NCI-H526 (cell line): ENCODE measurements at regions not wholly inside any gene's neighbourhood (a gene's known extent, or its start where the extent isn't known, plus 50 kb on each side); places are given as distances from the start of the nearest gene placed in this dataset.
"Not testable (repeated sequence)": the region's sequence is repeated elsewhere in the genome, so short reads cannot be mapped to it uniquely, and the experiment has no call there.

ENCODE experiments used
- DNase-seq, 2 experiments: peaks; one replicate each; lab custom pipeline; 2025; lab: John Stamatoyannopoulos, UW

DNA sequence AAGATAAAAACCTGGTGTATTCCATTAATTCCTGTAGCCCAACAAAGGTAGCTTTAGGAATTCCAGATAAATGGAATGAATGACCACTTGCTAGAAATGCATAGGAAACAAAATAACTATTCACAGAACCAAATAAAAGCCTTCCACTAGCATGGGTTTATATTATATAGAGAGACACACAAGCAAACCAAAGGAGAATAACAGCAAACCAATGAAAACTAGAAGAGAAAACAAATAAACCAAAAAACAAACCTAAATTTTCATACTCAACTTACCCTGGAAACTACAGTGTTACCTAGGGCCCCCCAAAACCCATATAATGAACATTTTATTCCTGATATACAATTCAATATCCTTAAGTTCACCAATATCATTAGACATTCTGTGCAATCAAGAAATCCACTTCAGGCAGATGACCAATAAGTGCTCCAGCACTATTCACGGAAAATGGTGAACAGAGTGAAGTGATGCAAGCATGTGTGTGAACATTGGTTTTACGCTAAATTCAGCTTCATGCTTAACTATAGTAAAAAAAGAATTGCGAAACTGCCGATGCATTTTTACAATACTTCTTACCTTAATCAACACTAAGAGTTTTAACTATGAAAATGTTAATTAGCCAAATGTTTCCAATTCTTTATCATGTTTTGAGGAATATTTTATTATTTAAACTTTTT lies 1108.4 kb upstream of the TMEM132C start:
- no peak for DNase-seq

DNA sequence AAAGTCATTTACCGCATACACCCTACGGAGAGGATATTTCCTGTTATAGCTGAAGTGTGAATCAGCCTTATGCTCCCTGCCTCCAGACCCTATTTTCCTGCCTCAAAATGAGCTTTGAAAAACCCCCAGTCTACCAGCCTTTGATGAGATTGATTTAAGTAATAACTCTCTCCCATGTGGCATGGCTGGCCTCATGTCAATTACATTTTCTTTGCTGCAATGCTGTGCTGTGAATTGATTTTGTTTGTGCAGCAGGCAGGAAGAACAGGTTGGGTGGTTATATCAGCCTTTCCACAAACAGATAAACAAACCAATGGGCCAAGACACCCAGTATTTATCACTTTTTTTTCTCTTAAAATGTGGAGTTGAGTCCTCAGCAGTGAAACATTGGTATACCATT lies 1105.5 kb upstream of the TMEM132C start:
- DNase-seq = no peak

DNA sequence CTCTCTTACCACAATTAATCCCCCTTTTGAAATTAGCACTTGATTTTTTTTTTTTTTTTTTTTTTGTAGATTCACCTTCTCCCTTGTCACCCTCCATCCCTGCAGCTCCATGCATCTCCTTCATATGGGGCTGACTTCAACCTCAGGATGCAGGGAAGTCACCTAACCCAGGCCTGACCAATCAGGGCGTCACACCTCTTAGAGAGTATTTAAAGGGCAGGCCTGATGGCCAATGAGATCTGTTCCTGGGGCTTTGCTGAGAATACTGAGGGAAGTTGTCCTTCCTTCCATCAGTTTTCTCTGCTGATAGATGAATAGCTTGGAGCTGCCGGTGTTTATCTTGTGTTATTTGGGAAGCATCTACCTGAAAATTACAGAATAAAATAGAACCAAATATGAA lies 1104.7 kb upstream of the TMEM132C start:
- DNase-seq = no peak

DNA sequence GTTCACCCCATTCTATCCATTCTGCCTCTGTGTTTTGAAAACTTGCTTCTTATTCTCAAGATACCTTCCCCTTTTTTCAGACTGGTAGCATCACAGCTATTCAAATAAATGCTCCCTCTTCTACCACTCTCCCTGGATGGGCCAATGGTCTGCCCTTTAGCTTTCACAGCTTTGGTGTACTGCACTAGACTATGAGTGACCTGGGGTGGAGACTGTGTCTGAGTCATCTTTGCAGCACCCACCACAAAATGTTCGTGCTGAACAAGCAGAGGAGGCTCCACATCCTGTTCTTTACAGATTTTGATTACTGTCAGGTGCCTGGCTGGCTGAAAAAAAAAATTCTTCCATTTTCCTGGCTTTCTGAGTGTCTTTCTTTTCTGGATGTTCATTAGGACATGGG lies 1104.1 kb upstream of the TMEM132C start:
- DNase-seq = no peak

DNA sequence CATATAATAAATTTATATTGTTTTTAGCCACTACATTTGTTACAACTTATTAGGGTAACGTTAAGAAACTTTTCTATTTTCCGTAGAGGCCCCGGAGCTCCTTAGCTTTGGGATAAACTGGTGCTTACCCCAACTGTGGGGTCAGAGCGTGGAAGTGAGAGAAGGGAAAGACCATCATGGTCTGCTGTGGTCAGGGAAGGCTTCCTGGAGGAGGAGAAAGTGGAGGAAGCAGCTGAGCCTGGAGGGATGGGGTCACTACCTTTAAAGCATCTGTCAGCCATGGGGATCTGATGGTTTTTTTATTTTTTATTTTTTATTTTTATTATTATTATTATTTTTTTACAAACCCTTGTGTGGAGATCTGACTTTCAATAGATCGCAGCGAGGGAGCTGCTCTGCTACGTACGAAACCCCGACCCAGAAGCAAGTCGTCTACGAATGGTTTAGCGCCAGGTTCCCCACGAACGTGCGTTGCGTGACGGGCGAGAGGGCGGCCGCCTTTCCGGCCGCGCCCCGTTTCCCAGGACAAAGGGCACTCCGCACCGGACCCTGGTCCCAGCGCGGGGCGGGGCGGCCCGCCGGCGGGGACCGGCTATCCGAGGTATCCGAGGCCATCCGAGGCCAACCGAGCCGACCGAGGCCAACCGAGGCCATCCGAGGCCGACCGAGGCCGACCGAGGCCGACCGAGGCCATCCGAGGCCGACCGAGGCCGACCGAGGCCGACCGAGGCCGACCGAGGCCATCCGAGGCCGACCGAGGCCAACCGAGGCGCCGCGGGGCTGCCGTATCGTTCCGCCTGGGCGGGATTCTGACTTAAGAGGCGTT lies 1101.2 kb upstream of the TMEM132C start:
- DNase-seq = peak in 1 of 2 experiments; percentile 78

DNA sequence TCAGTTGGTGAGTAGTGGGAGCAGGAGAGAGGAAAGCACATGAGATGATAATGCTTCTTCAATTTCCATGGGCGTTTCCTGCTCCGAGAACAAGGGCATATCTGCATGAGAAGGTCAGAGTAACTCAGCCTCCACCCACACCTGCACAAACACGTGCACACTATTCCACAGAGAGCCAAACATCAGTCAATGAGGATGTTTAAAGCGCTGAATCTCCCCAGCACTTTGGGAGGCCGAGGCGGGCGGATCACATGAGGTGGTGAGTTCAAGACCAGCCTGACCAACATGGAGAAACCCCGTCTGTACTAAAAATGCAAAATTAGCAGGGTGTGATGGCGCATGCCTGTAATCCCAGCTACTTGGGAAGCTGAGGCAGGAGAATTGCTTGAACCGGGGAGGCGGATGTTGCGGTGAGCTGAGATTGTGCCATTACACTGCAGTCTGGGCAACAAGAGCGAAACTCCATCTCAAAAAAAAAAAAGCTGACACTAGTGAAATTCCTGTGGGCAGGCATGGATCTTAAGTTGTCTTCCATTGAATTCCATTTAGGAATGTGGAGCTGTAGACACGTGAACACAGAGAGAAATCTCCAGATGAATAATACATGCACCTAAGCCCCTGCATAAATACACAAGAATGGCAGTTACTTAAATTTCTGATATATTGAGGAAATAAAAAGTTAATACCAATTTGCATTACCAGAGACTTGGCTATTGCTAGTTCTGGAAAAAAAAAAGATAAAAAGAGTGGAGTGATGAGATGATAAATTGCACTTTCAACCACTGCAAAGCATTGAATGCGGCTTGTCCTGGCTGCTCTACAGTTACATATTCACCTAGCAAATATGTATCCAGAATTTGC lies 1097.4 kb upstream of the TMEM132C start:
- DNase-seq = peak in 1 of 2 experiments; percentile 10

DNA sequence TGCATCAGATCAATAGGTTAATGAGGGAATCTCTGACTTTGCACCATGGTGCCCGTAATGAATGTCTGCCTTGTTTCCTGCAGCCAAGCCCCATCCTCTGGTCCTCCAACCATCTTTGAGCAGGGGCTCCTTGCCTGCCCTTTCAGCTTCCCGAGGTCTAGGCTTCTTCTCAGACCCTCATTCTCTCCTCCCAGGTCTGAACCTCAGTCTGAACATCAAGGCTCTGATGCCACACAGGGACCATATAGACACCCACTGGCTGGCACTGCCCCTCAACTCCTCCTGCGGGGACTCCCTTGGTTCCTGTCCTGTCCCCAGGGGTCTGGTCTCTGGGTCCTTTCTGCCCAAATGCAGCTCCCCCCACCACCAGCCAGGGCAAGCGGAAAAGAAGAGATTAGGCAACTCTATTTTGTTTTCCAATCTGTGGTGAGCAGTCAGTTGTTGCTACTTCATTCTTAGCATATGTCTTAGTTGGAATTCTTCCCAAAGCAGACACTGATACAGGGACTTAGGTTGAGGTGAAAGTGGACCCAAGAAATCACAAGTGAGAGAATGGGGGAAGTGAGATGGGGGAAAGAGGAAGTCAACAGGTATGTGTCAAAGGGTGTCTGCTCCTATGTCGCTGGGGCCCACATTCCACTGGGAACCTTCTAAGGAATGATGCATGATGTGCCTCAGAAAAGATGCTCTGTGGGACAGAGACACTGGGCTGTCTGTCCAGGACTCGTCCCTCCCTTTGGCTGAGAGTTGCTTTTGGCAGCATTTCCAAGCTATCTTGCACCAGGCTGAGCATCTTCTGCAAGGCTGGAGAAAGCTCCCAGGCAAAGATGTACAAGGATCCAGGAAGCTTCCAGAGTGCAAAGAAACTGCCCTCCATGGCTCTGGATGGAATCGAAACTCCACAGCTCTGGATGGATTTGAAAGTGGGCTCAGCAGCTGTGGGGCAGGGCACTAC lies 1096.5 kb upstream of the TMEM132C start:
- DNase-seq = peak in 1 of 2 experiments; percentile 73

DNA sequence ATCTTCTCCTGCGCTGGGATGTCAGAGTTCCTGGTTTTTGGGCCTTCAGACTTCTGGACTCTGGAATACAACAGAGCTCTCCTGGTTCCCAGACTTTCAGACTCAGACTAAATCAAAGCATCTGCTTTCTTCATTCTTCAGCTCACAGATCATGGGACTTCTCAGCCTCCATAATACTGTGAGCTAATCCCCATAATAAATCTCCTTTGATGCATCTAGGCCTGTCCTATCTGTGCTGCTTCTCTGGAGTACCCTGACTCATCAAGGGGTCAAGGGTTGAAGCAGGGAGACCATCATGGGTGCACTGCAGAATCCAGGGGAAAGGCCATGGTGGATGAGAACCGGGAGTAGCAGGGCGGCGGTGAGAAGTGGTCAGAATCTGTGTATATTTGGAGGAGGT lies 1094.1 kb upstream of the TMEM132C start:
- no peak for DNase-seq

DNA sequence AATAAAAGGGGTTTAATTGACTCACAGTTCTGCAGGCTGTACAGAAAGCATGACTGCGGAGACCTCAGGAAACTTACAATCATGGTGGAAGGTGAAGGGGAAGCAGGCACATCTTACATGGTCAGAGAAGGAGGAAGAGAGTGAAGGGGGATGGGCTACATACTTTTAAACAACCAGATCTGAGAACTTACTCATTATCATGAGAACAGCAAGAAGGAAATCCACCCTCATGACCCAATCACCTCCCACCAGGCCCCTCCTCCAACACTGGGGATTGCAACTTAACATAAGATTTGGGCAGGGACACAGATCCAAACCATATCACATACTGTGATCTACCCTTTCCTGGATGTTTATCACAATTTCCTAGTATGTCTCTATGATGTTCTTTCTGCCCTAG lies 1093.0 kb upstream of the TMEM132C start:
- not testable (repeated sequence) for DNase-seq

DNA sequence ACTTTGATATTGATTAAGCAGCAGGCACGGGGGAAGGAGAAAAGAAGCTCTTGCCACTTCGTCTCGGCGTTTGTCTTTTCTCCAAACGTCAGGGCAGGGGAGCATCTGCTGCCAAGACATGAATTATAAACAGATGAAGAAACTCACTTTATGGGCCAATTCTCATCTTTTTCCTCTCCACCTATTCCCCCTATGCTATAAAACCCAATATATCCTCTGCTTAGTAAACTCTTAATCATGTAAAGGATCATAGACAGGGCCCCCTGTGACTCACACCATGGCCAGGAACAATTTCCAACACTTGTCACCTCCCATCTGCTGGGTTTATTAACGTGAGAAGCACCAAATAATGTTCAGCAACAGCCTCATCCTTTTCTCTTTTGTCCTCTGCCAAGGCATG lies 1092.1 kb upstream of the TMEM132C start:
- DNase-seq = no peak

DNA sequence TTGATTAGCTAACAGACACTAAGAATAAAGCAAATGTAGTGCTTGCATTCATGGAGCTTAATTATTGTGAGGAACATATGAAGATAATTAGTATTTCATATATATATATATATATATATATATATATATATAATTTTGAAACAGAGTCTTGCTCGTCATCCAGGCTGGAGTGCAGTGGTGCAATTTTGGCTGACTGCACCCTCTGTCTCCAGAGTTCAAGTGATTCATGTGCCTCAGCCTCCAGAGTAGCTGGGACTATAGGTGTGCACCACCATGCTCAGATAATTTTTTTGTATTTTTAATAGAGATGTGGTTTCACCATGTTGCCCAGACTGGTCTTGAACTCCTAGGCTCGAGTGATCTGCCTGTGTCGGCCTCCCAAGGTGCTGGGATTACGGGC lies 1091.6 kb upstream of the TMEM132C start:
- no peak for DNase-seq

DNA sequence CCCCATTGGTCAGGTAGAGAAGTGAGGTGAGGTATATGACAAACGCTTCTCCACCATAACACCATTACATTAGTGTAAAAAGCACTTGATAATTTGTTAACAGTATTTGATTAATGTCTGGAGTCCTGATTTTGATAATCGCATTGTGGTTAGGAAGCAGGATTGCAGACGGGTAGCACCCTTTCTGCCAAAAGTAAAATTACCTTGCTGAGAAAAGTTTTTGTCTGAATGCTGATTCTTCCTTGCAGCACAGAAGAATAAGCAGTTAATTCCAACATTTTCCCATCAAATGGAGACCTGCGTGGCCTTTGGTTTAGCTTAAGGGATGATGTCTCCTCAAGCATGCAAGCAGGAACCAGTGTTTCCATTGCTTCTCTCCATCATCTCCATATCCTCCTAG lies 1090.2 kb upstream of the TMEM132C start:
- DNase-seq = no peak

DNA sequence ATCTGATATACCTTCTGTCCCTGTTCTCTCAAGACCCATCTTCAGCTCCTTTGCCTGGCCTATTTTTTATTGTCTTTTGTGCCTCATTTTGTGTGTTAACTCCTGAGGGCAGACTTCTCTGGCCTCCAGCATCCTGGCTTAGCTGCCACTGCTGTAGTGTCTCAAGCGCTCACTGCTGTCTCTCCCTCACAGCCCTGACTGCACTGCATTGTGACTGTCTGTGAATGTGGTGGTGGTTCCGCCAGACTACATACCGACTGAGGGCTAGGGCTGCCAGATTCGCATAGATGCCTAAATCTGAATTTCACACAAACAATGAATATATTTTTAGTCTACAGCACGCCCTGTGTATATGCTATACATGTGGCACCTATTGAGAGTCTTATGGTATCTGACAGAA lies 1088.9 kb upstream of the TMEM132C start:
- peak in 1 of 2 experiments; percentile 89 for DNase-seq

DNA sequence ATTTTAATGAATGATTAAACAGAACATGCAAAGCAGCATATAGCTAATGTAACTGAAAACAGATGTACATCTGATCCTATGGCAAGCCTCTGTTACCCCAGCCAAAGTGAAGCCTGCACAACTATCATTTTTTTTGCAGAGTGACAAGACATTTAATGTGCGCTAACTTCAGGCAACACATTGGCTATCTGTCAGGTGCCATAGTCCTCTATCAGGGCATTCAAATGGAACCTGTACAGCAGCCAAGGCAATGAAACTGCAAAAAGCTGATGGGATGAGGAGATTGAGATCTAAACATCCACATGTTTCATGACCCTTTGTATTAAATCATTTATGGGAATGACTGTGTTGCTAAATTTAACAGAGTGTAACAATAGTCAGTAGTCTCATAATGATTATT lies 1088.5 kb upstream of the TMEM132C start:
- DNase-seq = peak; percentile 73 to 89

DNA sequence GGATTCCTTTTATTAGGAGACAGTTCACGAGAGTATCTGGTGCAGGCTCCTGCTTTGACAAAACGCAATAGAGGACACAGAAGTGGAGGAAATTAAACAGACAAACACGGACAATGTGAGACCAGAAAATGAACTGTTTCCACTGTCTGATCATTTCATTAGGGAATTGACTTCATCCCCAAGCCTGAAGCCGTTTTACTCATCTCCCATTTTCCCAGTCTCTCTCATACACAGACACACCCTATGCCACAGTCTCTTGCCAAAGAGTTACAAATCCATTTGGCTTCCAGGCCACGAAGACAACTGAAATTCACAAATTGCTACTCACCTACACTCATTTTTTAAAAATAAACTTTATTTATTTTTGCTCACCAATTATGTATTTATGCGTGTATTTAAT lies 1087.8 kb upstream of the TMEM132C start:
- no peak for DNase-seq

DNA sequence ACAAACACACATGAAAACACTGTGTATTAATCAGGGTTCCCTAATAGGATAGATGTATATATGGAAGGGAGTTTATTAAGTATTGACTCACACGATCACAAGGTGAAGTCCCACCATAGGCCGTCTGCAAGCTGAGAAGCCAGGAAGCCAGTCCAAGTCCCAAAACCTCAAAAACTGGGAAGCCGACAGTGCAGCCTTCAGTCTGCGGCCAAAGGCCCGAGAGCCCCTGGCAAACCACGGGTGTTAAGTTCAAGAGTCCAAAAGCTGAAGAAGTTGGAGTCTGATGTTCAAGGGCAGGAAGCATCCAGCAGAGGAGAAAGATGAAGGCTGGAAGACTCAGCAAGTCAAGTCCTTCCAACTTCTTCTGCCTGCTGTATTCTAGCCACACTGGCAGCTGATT lies 1085.0 kb upstream of the TMEM132C start:
- no peak for DNase-seq

DNA sequence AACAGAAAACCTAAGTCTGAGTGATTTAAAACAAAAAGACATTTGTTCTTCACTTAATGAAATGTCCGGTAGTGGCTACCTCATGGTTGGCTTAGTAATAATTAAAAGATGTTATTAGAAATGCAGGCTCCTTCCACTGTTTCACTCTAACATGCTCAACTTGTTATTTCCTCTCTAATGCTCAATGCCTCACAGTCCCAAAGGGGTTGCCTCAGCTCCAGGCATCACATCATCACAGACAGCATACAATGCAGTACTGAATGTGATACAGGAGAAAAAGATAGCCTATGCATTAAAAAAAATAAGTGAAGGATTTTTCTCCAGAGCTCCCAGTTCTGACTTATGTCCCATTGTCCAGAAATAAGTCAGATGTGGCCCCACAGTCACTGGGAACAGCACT lies 1077.0 kb upstream of the TMEM132C start:
- no peak for DNase-seq

DNA sequence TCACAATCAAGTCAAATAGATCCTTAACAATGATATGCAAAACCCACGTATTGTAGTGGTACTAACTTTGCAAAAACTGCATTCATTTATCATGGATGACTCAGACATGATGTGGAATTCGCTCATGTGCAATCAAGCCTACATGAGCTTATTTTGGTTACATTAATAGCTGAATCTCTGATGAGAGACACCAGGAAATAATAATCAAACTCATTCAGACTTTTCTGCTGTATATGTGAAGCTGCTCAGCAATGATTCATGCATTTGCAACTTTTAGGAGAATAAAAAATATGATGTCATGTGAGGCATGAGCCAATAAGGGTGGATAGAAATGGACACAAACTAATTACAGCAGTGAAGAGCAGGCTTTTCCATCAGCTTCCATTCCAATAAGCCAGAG lies 1075.8 kb upstream of the TMEM132C start:
- no peak for DNase-seq

DNA sequence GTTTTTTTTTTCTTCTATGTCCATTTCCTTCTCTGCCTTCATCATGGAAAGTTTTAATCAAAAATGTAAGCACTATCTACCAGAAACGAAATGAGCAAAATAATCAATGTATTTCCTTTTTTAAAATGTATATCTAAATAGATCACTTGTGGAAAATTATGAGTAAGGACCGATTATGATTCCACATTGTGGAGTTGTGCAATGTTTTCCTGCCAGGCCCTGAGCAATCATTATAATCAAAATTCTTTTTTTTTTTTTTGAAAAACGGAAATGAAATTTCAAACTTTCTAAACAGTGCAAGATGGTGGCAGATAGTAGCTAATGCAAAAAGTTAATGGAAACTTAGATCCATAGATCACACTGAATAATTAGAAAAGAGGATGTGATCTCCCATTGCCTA lies 1074.6 kb upstream of the TMEM132C start:
- DNase-seq = no peak

DNA sequence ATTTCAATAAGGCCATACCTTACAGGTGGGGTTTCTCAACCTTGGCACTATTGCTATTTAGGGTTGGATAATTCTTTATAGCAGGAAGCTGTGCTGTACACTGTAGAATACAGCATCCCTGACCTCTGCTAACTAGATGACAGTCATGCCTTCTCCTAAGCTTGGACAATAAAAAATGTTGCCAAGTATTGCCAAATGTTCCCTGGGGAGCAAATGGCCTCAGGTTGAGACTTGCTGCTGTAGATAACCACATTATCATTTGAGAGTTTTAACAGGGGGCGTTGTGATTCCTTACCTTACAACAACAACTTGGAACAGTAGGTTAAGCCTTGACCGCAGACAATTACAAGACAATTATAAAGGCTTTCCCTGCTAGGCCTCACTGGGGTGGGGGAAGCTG lies 1073.6 kb upstream of the TMEM132C start:
- DNase-seq = no peak

DNA sequence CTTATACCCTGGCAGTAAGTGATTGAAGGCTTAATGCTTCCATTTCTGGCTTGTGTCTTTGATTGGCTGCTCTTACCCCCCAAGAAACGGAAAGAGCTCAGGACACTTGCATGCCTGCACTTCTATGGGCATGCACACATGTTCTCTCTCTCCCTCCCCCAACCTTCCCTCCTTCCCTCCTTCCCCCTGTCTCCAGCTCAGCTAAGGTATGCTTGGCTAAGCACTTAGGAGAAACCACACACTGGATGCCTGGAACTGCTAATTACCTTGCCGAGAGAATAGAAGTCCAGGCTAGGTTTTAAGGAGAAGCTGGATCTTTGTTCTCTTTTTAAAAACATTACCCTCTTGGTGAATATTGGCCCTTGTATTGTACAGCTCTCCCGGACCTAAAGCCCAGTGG lies 1072.8 kb upstream of the TMEM132C start:
- no peak for DNase-seq
